ENCODE measurements at regions not wholly inside any gene's neighbourhood (a gene's known extent, or its start where the extent isn't known, plus 50 kb on each side); places are given as distances from the start of the nearest gene placed in this dataset.
"Not testable (repeated sequence)": the region's sequence is repeated elsewhere in the genome, so short reads cannot be mapped to it uniquely, and the experiment has no call there.

- H3K36me3 ChIP-seq (ENCODE audit: control insufficient read depth, insufficient read depth, low read length); H3K27me3 ChIP-seq (ENCODE audit: control insufficient read depth, insufficient read depth, low read length); H3K4me3 ChIP-seq (ENCODE audit: low read length); H3K27ac ChIP-seq (ENCODE audit: low read length); H3K4me1 ChIP-seq (ENCODE audit: control insufficient read depth, insufficient read depth, low read length); H3K9me3 ChIP-seq (replicated peaks; ENCODE audit: control insufficient read depth, low read depth, low read length); DNase-seq: not testable (repeated sequence)
- 90% methylated on average over 23 of the region's 29 CpGs for WGBS (ENCODE audit: insufficient coverage)
Measured at GRCh38 chr4:65998807-65999517, 328.7 kb upstream of the EPHA5 start.

GRCh38 chr4:65983061-65983460 is 312.8 kb upstream of the EPHA5 start:
- no peak overlapping the region for H3K4me3 ChIP-seq (ENCODE audit: low read length)
- no peaks in the 10 kb centered on the region for H3K4me1 ChIP-seq (ENCODE audit: control insufficient read depth, insufficient read depth, low read length)
- no peaks in the 10 kb centered on the region for H3K36me3 ChIP-seq (ENCODE audit: control insufficient read depth, insufficient read depth, low read length)
- no CpG with 5 or more reads among the region's 2 CpGs for WGBS (ENCODE audit: insufficient coverage)
- peak; percentile 94 for DNase-seq
- no peak overlapping the region for H3K27ac ChIP-seq (ENCODE audit: low read length)
- no peaks in the 10 kb centered on the region for H3K27me3 ChIP-seq (ENCODE audit: control insufficient read depth, insufficient read depth, low read length)
- H3K9me3 ChIP-seq (replicated peaks; ENCODE audit: control insufficient read depth, low read depth, low read length): no peaks in the 10 kb centered on the region

- Histone ChIP-seq H3K4me1 (ENCODE audit: control insufficient read depth, insufficient read depth, low read length) (no peaks in the 10 kb centered on the region), H3K36me3 (ENCODE audit: control insufficient read depth, insufficient read depth, low read length) (no peaks in the 10 kb centered on the region), H3K27me3 (ENCODE audit: control insufficient read depth, insufficient read depth, low read length) (no peaks in the 10 kb centered on the region), H3K4me3 (ENCODE audit: low read length) (no peak overlapping the region), H3K27ac (ENCODE audit: low read length) (no peak overlapping the region), H3K9me3 (replicated peaks; ENCODE audit: control insufficient read depth, low read depth, low read length) (peaks cover 5% of the 10 kb centered on the region)
- DNase-seq: no peak
- 100% methylated on average over 1 of the region's 2 CpGs for WGBS (ENCODE audit: insufficient coverage)
Measured at GRCh38 chr4:65976287-65976686, 306.0 kb upstream of the EPHA5 start.

GRCh38 chr4:65973186-65973585 is 302.9 kb upstream of the EPHA5 start:
- H3K36me3 ChIP-seq (ENCODE audit: control insufficient read depth, insufficient read depth, low read length): no peaks in the 10 kb centered on the region
- H3K9me3 ChIP-seq (replicated peaks; ENCODE audit: control insufficient read depth, low read depth, low read length): peaks cover 5% of the 10 kb centered on the region
- H3K27me3 ChIP-seq (ENCODE audit: control insufficient read depth, insufficient read depth, low read length): no peaks in the 10 kb centered on the region
- 74% methylated on average over 4 of the region's 9 CpGs for WGBS (ENCODE audit: insufficient coverage)
- H3K4me1 ChIP-seq (ENCODE audit: control insufficient read depth, insufficient read depth, low read length): peaks cover 2% of the 10 kb centered on the region
- DNase-seq: no peak
- H3K27ac ChIP-seq (ENCODE audit: low read length): no peak overlapping the region
- H3K4me3 ChIP-seq (ENCODE audit: low read length): no peak overlapping the region

- H3K27ac ChIP-seq (ENCODE audit: low read length): no peak overlapping the region
- no peaks in the 10 kb centered on the region for H3K36me3 ChIP-seq (ENCODE audit: control insufficient read depth, insufficient read depth, low read length)
- H3K9me3 ChIP-seq (replicated peaks; ENCODE audit: control insufficient read depth, low read depth, low read length): peaks cover 5% of the 10 kb centered on the region
- H3K4me1 ChIP-seq (ENCODE audit: control insufficient read depth, insufficient read depth, low read length): peaks cover 2% of the 10 kb centered on the region
- 100% methylated on average over 2 of the region's 2 CpGs for WGBS (ENCODE audit: insufficient coverage)
- H3K27me3 ChIP-seq (ENCODE audit: control insufficient read depth, insufficient read depth, low read length): no peaks in the 10 kb centered on the region
- no peak for DNase-seq
- H3K4me3 ChIP-seq (ENCODE audit: low read length): no peak overlapping the region
Measured at GRCh38 chr4:65971686-65972085, 301.4 kb upstream of the EPHA5 start.

- Histone ChIP-seq H3K4me1 (ENCODE audit: control insufficient read depth, insufficient read depth, low read length) (peaks cover 2% of the 10 kb centered on the region), H3K36me3 (ENCODE audit: control insufficient read depth, insufficient read depth, low read length) (no peaks in the 10 kb centered on the region), H3K9me3 (replicated peaks; ENCODE audit: control insufficient read depth, low read depth, low read length) (no peaks in the 10 kb centered on the region), H3K27ac (ENCODE audit: low read length) (peak overlapping the region; percentile 43), H3K4me3 (ENCODE audit: low read length) (no peak overlapping the region), H3K27me3 (ENCODE audit: control insufficient read depth, insufficient read depth, low read length) (no peaks in the 10 kb centered on the region)
- peak; percentile 93 for DNase-seq
- no CpG with 5 or more reads among the region's 7 CpGs for WGBS (ENCODE audit: insufficient coverage)
Measured at GRCh38 chr4:65968831-65969558, 298.7 kb upstream of the EPHA5 start.

GRCh38 chr4:65960751-65961150 is 290.5 kb upstream of the EPHA5 start:
- H3K36me3 ChIP-seq (ENCODE audit: control insufficient read depth, insufficient read depth, low read length): no peaks in the 10 kb centered on the region
- peak; percentile 77 for DNase-seq
- H3K27ac ChIP-seq (ENCODE audit: low read length): no peak overlapping the region
- H3K4me1 ChIP-seq (ENCODE audit: control insufficient read depth, insufficient read depth, low read length): no peaks in the 10 kb centered on the region
- no peaks in the 10 kb centered on the region for H3K9me3 ChIP-seq (replicated peaks; ENCODE audit: control insufficient read depth, low read depth, low read length)
- WGBS (ENCODE audit: insufficient coverage): 40% methylated on average over 1 of the region's 1 CpG
- no peaks in the 10 kb centered on the region for H3K27me3 ChIP-seq (ENCODE audit: control insufficient read depth, insufficient read depth, low read length)
- H3K4me3 ChIP-seq (ENCODE audit: low read length): no peak overlapping the region

GRCh38 chr4:65954416-65954815 is 284.1 kb upstream of the EPHA5 start:
- H3K36me3 ChIP-seq (ENCODE audit: control insufficient read depth, insufficient read depth, low read length): no peaks in the 10 kb centered on the region
- H3K27ac ChIP-seq (ENCODE audit: low read length): no peak overlapping the region
- WGBS (ENCODE audit: insufficient coverage): no CpG with 5 or more reads among the region's 1 CpG
- no peaks in the 10 kb centered on the region for H3K9me3 ChIP-seq (replicated peaks; ENCODE audit: control insufficient read depth, low read depth, low read length)
- no peak for DNase-seq
- H3K4me3 ChIP-seq (ENCODE audit: low read length): no peak overlapping the region
- H3K4me1 ChIP-seq (ENCODE audit: control insufficient read depth, insufficient read depth, low read length): no peaks in the 10 kb centered on the region
- no peaks in the 10 kb centered on the region for H3K27me3 ChIP-seq (ENCODE audit: control insufficient read depth, insufficient read depth, low read length)

- H3K4me1 ChIP-seq (ENCODE audit: control insufficient read depth, insufficient read depth, low read length): no peaks in the 10 kb centered on the region
- H3K27ac ChIP-seq (ENCODE audit: low read length): no peak overlapping the region
- H3K36me3 ChIP-seq (ENCODE audit: control insufficient read depth, insufficient read depth, low read length): no peaks in the 10 kb centered on the region
- WGBS (ENCODE audit: insufficient coverage): 88% methylated on average over 1 of the region's 1 CpG
- DNase-seq: no peak
- no peaks in the 10 kb centered on the region for H3K27me3 ChIP-seq (ENCODE audit: control insufficient read depth, insufficient read depth, low read length)
- no peak overlapping the region for H3K4me3 ChIP-seq (ENCODE audit: low read length)
- no peaks in the 10 kb centered on the region for H3K9me3 ChIP-seq (replicated peaks; ENCODE audit: control insufficient read depth, low read depth, low read length)
Measured at GRCh38 chr4:65951177-65951576, 280.9 kb upstream of the EPHA5 start.

- Histone ChIP-seq H3K27me3 (ENCODE audit: control insufficient read depth, insufficient read depth, low read length) (no peaks in the 10 kb centered on the region), H3K27ac (ENCODE audit: low read length) (no peak overlapping the region), H3K4me1 (ENCODE audit: control insufficient read depth, insufficient read depth, low read length) (no peaks in the 10 kb centered on the region), H3K9me3 (replicated peaks; ENCODE audit: control insufficient read depth, low read depth, low read length) (no peaks in the 10 kb centered on the region), H3K36me3 (ENCODE audit: control insufficient read depth, insufficient read depth, low read length) (no peaks in the 10 kb centered on the region), H3K4me3 (ENCODE audit: low read length) (no peak overlapping the region)
- peak; percentile 1 for DNase-seq
- WGBS (ENCODE audit: insufficient coverage): no CpG with 5 or more reads among the region's 2 CpGs
Measured at GRCh38 chr4:65943076-65943475, 272.8 kb upstream of the EPHA5 start.

All from muscle of leg (tissue), 3 donors.